ENCODE measurements at regions not wholly inside any gene's neighbourhood (a gene's known extent, or its start where the extent isn't known, plus 50 kb on each side); places are given as distances from the start of the nearest gene placed in this dataset.

- TF ChIP-seq EZH2 (IDR thresholded peaks at IDR 0.05; ENCODE audit: low read depth) (no peak), CTCF (conservative IDR thresholded peaks at IDR 0.05) (no peak)
Measured at GRCh38 chr4:124997124-124997523, 284.6 kb upstream of the ANKRD50 start.
